ENCODE measurements at regions not wholly inside any gene's neighbourhood (a gene's known extent, or its start where the extent isn't known, plus 50 kb on each side); places are given as distances from the start of the nearest gene placed in this dataset.

GRCh38 chr6:122220254-122220653, 179.2 kb upstream of the HSF2 start:
- Histone ChIP-seq H3K36me3 (no peaks in the 10 kb centered on the region), H3K27ac (no peak overlapping the region), H3K4me1 (no peaks in the 10 kb centered on the region), H3K9me3 (no peaks in the 10 kb centered on the region), H3K27me3 (no peaks in the 10 kb centered on the region), H3K4me3 (no peak overlapping the region)
- no peak for TF ChIP-seq CTCF (IDR thresholded peaks at IDR 0.05)
- intact Hi-C loops (cut with DNase I) = no loop called here
- ATAC-seq = no peak
- DNase-seq = no peak

DNA sequence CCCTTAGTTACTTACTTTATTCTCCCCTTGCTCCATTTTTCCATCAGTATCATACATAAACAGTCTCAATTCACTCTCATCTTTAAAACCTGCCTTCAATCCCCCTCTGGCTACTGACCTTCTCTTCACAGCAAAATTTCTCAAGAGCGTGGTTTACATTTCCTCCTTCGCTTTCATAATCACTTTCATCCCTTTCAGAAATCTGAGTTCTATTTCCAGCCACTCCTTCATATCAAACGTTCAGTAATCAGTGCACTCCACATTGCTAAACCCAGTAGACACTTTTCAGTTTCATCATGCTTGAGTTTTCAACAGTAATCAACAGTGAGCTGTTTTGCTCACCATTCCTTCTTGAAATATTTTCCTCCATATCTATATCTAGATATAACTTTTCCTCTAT, 176.7 kb upstream of the HSF2 start:
- no peaks in the 10 kb centered on the region for H3K27me3 ChIP-seq
- no peaks in the 10 kb centered on the region for H3K36me3 ChIP-seq
- no peak for DNase-seq
- H3K9me3 ChIP-seq = no peaks in the 10 kb centered on the region
- intact Hi-C loops (cut with DNase I) = no loop called here
- no peak for ATAC-seq
- no peak overlapping the region for H3K27ac ChIP-seq
- no peak overlapping the region for H3K4me3 ChIP-seq
- TF ChIP-seq CTCF (IDR thresholded peaks at IDR 0.05) = no peak
- H3K4me1 ChIP-seq = no peaks in the 10 kb centered on the region

- Histone ChIP-seq H3K9me3 (no peaks in the 10 kb centered on the region), H3K36me3 (no peaks in the 10 kb centered on the region), H3K4me3 (no peak overlapping the region), H3K27me3 (no peaks in the 10 kb centered on the region), H3K4me1 (no peaks in the 10 kb centered on the region), H3K27ac (no peak overlapping the region)
- DNase-seq (no peak), ATAC-seq (no peak)
- intact Hi-C loops (cut with DNase I) = no loop called here
- TF ChIP-seq CTCF (IDR thresholded peaks at IDR 0.05) = no peak
Measured at GRCh38 chr6:122223251-122223650, 176.2 kb upstream of the HSF2 start.

DNA sequence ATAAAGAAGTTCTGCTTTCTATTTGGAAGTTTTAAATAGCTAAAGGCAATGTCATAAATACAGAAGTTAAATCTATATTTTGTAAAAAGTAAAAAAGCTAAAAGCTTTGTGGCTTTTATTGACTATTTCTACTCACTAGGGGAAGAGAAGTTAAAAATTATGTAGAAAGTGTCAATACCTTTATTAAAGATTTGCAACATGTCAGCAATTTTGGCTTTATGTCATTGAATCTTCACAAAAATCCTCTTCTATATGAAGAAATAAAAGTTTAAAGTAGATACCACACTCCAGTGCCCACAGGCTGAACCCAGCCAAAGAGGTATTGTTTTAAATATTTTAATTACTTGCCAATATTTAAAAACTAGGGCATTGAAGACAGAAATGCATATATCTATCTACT, 160.6 kb upstream of the HSF2 start:
- intact Hi-C loops (cut with DNase I) = no loop called here
- Histone ChIP-seq H3K27ac (no peak overlapping the region), H3K4me1 (no peaks in the 10 kb centered on the region), H3K36me3 (no peaks in the 10 kb centered on the region), H3K9me3 (peaks cover 0 to 10% of the 10 kb centered on the region in 2 donors), H3K27me3 (no peaks in the 10 kb centered on the region), H3K4me3 (no peak overlapping the region)
- TF ChIP-seq CTCF (IDR thresholded peaks at IDR 0.05) = no peak
- DNase-seq (no peak), ATAC-seq (no peak)

DNA sequence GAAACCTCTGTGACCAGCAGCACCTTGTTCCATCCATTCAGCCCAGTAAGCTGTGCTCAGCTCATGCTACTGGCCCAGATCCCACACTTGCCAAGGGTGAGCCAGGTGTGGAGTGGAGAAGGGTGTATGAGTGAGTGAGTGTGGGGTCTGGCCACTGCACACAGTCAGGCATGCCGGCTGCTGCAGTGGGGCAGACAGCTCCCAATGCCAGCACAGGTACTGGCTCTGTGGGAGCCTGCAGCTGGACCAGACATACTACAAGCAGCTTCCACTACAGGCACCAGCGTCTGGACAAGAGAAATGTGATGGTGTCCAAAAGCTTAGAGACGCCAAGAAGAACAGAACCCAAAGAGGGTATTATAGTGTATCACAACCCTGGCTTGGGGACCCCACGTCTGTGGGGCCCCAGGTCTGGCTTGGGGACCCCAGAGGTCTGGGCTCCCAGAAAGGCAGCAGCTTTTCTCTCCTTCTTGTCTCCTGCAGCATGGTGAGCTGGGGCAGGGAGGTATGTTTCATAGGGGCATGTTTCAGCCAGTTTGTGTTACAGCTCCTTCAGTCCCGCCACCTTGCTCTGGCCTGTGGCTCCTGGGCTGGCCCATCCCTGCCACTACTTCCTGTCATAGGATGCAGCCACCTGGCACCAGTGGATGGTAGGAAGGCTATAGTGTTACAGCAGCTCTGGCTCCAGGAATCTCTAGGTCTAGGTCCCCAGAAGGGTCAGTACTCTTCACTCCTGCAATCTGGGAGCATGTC, 152.4 kb upstream of the HSF2 start:
- DNase-seq = no peak
- intact Hi-C loops (cut with DNase I) = no loop called here

More for the DNA sequence above, 152.4 kb upstream of the HSF2 start:
- no peaks in the 10 kb centered on the region for H3K36me3 ChIP-seq
- H3K27me3 ChIP-seq = no peaks in the 10 kb centered on the region
- TF ChIP-seq CTCF (IDR thresholded peaks at IDR 0.05) = no peak
- H3K4me3 ChIP-seq = no peak overlapping the region
- ATAC-seq = no peak
- H3K4me1 ChIP-seq = no peaks in the 10 kb centered on the region
- peaks cover 0 to 47% of the 10 kb centered on the region in 2 donors for H3K9me3 ChIP-seq
- no peak overlapping the region for H3K27ac ChIP-seq

All from left lung (tissue), 4 donors.